ENCODE measurements at regions not wholly inside any gene's neighbourhood (a gene's known extent, or its start where the extent isn't known, plus 50 kb on each side); places are given as distances from the start of the nearest gene placed in this dataset.
"Not testable (repeated sequence)": the region's sequence is repeated elsewhere in the genome, so short reads cannot be mapped to it uniquely, and the experiment has no call there.

- no peak for DNase-seq (ENCODE audit: low read depth in 1 of 2, low spot score in 1 of 2)
Measured at GRCh38 chr5:52603778-52604554, 183.8 kb upstream of the ITGA1 start.

GRCh38 chr5:52605317-52606313 lies 182.1 kb upstream of the ITGA1 start:
- no peak for DNase-seq (ENCODE audit: low read depth in 1 of 2, low spot score in 1 of 2)

GRCh38 chr5:52607227-52607824 lies 180.4 kb upstream of the ITGA1 start:
- DNase-seq (ENCODE audit: low read depth in 1 of 2, low spot score in 1 of 2) = no peak

GRCh38 chr5:52620315-52620714 lies 167.4 kb upstream of the ITGA1 start:
- no peak for DNase-seq (ENCODE audit: low read depth in 1 of 2, low spot score in 1 of 2)

- DNase-seq (ENCODE audit: low read depth in 1 of 2, low spot score in 1 of 2) = no peak
Measured at GRCh38 chr5:52623291-52623690, 164.4 kb upstream of the ITGA1 start.

- DNase-seq (ENCODE audit: low read depth in 1 of 2, low spot score in 1 of 2) = no peak
Measured at GRCh38 chr5:52624291-52624690, 163.4 kb upstream of the ITGA1 start.

GRCh38 chr5:52626312-52626711 lies 161.4 kb upstream of the ITGA1 start:
- DNase-seq (ENCODE audit: low read depth in 1 of 2, low spot score in 1 of 2) = no peak

GRCh38 chr5:52627740-52628139 lies 160.0 kb upstream of the ITGA1 start:
- DNase-seq (ENCODE audit: low read depth in 1 of 2, low spot score in 1 of 2) = no peak

- no peak for DNase-seq (ENCODE audit: low read depth in 1 of 2, low spot score in 1 of 2)
Measured at GRCh38 chr5:52632281-52632680, 155.4 kb upstream of the ITGA1 start.

GRCh38 chr5:52634171-52634570 lies 153.5 kb upstream of the ITGA1 start:
- DNase-seq (ENCODE audit: low read depth in 1 of 2, low spot score in 1 of 2) = not testable (repeated sequence)

GRCh38 chr5:52638732-52639131 lies 149.0 kb upstream of the ITGA1 start:
- DNase-seq (ENCODE audit: low read depth in 1 of 2, low spot score in 1 of 2) = no peak

- no peak for DNase-seq (ENCODE audit: low read depth in 1 of 2, low spot score in 1 of 2)
Measured at GRCh38 chr5:52648726-52649125, 139.0 kb upstream of the ITGA1 start.

- no peak for DNase-seq (ENCODE audit: low read depth in 1 of 2, low spot score in 1 of 2)
Measured at GRCh38 chr5:52655163-52655562, 132.6 kb upstream of the ITGA1 start.

- no peak for DNase-seq (ENCODE audit: low read depth in 1 of 2, low spot score in 1 of 2)
Measured at GRCh38 chr5:52656569-52657246, 131.0 kb upstream of the ITGA1 start.

- no peak for DNase-seq (ENCODE audit: low read depth in 1 of 2, low spot score in 1 of 2)
Measured at GRCh38 chr5:52657247-52657645, 130.5 kb upstream of the ITGA1 start.

GRCh38 chr5:52658246-52658645 lies 129.5 kb upstream of the ITGA1 start:
- DNase-seq (ENCODE audit: low read depth in 1 of 2, low spot score in 1 of 2) = no peak

- no peak for DNase-seq (ENCODE audit: low read depth in 1 of 2, low spot score in 1 of 2)
Measured at GRCh38 chr5:52660621-52661020, 127.1 kb upstream of the ITGA1 start.

GRCh38 chr5:52661903-52662595 lies 125.7 kb upstream of the ITGA1 start:
- DNase-seq (ENCODE audit: low read depth in 1 of 2, low spot score in 1 of 2) = no peak

- DNase-seq (ENCODE audit: low read depth in 1 of 2, low spot score in 1 of 2) = no peak
Measured at GRCh38 chr5:52665559-52665958, 122.2 kb upstream of the ITGA1 start.

- DNase-seq (ENCODE audit: low read depth in 1 of 2, low spot score in 1 of 2) = no peak
Measured at GRCh38 chr5:52668139-52668538, 119.6 kb upstream of the ITGA1 start.
